GM12891 (cell line): ENCODE measurements at regions not wholly inside any gene's neighbourhood (a gene's known extent, or its start where the extent isn't known, plus 50 kb on each side); places are given as distances from the start of the nearest gene placed in this dataset.

Experiments
- PAX5 ChIP-seq: IDR thresholded peaks from 2 replicates; pipeline ENCODE4 v1.6.1; 2011; ENCODE audit warnings: low read length, moderate library complexity, mild to moderate bottlenecking; ENCODE audit not compliant: insufficient read depth, severe bottlenecking
- POLR2A ChIP-seq: IDR thresholded peaks from 2 replicates; pipeline ENCODE4 v1.6.1; 2011; ENCODE audit warnings: low read depth, low read length, control low read depth
- POLR2AphosphoS5 ChIP-seq: IDR thresholded peaks from 2 replicates; pipeline ENCODE4 v1.6.1; 2011; ENCODE audit warnings: low read depth, low read length, control low read depth
- SPI1 ChIP-seq: IDR thresholded peaks from 2 replicates; pipeline ENCODE4 v1.6.1; 2011; ENCODE audit warnings: low read depth, low read length, control low read depth
- TAF1 ChIP-seq: IDR thresholded peaks from 2 replicates; pipeline ENCODE4 v1.6.1; 2011; ENCODE audit warnings: low read depth, low read length, control low read depth

- TF ChIP-seq POLR2AphosphoS5 (no peak), PAX5 (no peak), POLR2A (no peak), SPI1 (no peak), TAF1 (no peak)
Observed at GRCh38 chr14:71563492-71564153, 368.6 kb upstream of the RGS6 start.
